H1 (cell line): ENCODE measurements at regions not wholly inside any gene's neighbourhood (a gene's known extent, or its start where the extent isn't known, plus 50 kb on each side); places are given as distances from the start of the nearest gene placed in this dataset.

Experiments
- CTCF ChIA-PET: fragments of 300-600 bp; sonication (Branson Sonifier 250); formaldehyde crosslinking; loops from one replicate; lab custom pipeline; 2021; ENCODE audit not compliant: partially characterized antibody; lab: Charles Lee
- POLR2A ChIA-PET: fragments of 300-600 bp; sonication (Branson Sonifier 250); formaldehyde crosslinking; loops from one replicate; lab custom pipeline; 2021; ENCODE audit warnings: inconsistent platforms; ENCODE audit not compliant: partially characterized antibody; lab: Charles Lee
- DNase-seq, 2 experiments: peaks; one replicate each; pipeline versions ENCODE4 v3.0.0 to v3.0.0-alpha.2; 2010 to 2022; ENCODE audit warnings: low spot score in 2 of 2, low read depth in 1 of 2, mixed read lengths in 1 of 2
- FAIRE-seq: peaks from 2 replicates; lab custom pipeline; 2011; peaks lifted over from hg19 to GRCh38; lab: Jason Lieb, UNC
- H2AFZ ChIP-seq: 2 replicates; pipeline ENCODE4 v1.8.1; 2012; ENCODE audit warnings: low read length, inconsistent platforms
- H2AK5ac ChIP-seq: 2 replicates; pipeline ENCODE4 v1.6.1; 2013; ENCODE audit warnings: low read depth, low read length
- H2BK120ac ChIP-seq: replicated peaks from 2 replicates; pipeline ENCODE3; 2013; ENCODE audit warnings: low read depth, low read length, inconsistent platforms
- H2BK12ac ChIP-seq: 2 replicates; pipeline ENCODE4 v1.6.1; 2013; ENCODE audit warnings: low read depth, low read length
- H2BK15ac ChIP-seq: 2 replicates; pipeline ENCODE4 v1.6.1; 2013; ENCODE audit warnings: low read length
- H2BK20ac ChIP-seq: 2 replicates; pipeline ENCODE4 v1.6.1; 2013; ENCODE audit warnings: low read length
- H2BK5ac ChIP-seq: 2 replicates; pipeline ENCODE4 v1.6.1; 2013; ENCODE audit warnings: low read depth, low read length
- H3K14ac ChIP-seq: 2 replicates; pipeline ENCODE4 v1.6.1; 2013; ENCODE audit warnings: inconsistent platforms; ENCODE audit not compliant: insufficient read length
- H3K18ac ChIP-seq: 2 replicates; pipeline ENCODE4 v1.6.1; 2013; ENCODE audit warnings: low read length; ENCODE audit errors: extremely low read depth
- H3K23ac ChIP-seq: 2 replicates; pipeline ENCODE4 v1.6.1; 2013; ENCODE audit warnings: inconsistent platforms; ENCODE audit not compliant: insufficient read length
- H3K23me2 ChIP-seq: 2 replicates; pipeline ENCODE4 v1.6.1; 2013; ENCODE audit warnings: low read depth, low read length
- H3K27ac ChIP-seq: 2 replicates; pipeline ENCODE4 v1.6.1; 2011; ENCODE audit warnings: low read depth, low read length, inconsistent platforms
- H3K27me3 ChIP-seq, 4 experiments: replicated peaks in 1 of 4; 1 replicate in 1 of 4; 2 replicates in 3 of 4; pipeline versions ENCODE4 v1.6.1 to v1.8.1; 2011 to 2013; ENCODE audit warnings: low read length in 3 of 4, mild to moderate bottlenecking in 3 of 4, inconsistent platforms in 2 of 4, mixed read lengths in 2 of 4, moderate library complexity in 1 of 4; ENCODE audit not compliant: control insufficient read depth in 3 of 4, insufficient read depth in 3 of 4; ENCODE audit errors: extremely low read depth in 1 of 4
- H3K36me3 ChIP-seq, 4 experiments: 2 replicates each; pipeline versions ENCODE4 v1.6.1 to v1.8.1; 2011 to 2013; ENCODE audit warnings: mild to moderate bottlenecking in 4 of 4, low read length in 3 of 4, moderate library complexity in 2 of 4, control low read depth in 1 of 4, inconsistent platforms in 1 of 4; ENCODE audit not compliant: insufficient read depth in 4 of 4, control insufficient read depth in 2 of 4
- H3K4ac ChIP-seq: replicated peaks from 2 replicates; pipeline ENCODE3; 2013; ENCODE audit warnings: low read length, low read depth, mixed read lengths, inconsistent platforms; ENCODE audit not compliant: insufficient read length
- H3K4me1 ChIP-seq, 4 experiments: replicated peaks in 1 of 4; 1 replicate in 1 of 4; 2 replicates in 3 of 4; pipeline versions ENCODE4 v1.6.1 to v1.8.1; 2011 to 2013; ENCODE audit warnings: low read length in 3 of 4, inconsistent platforms in 2 of 4, mixed read lengths in 1 of 4; ENCODE audit not compliant: insufficient read depth in 4 of 4, control insufficient read depth in 3 of 4
- H3K4me2 ChIP-seq, 2 experiments: 2 replicates each; pipeline versions ENCODE4 v1.6.1 to v1.8.1; 2011 to 2013; ENCODE audit warnings: low read depth in 2 of 2, low read length in 2 of 2, control low read depth in 1 of 2, inconsistent platforms in 1 of 2, mild to moderate bottlenecking in 1 of 2; ENCODE audit not compliant: insufficient read depth in 1 of 2
- H3K4me3 ChIP-seq, 4 experiments: fragments of 200-600, 300-600 bp in 1 of 4; sonication (generic), shearing (Covaris generic), sonication (Bioruptor Twin) in 1 of 4; 2 replicates each; pipeline versions ENCODE4 v1.5.1 to v1.8.1; 2011 to 2016; ENCODE audit warnings: low read length in 4 of 4, low read depth in 3 of 4, control low read depth in 2 of 4, inconsistent platforms in 2 of 4, mild to moderate bottlenecking in 2 of 4, mixed read lengths in 1 of 4, moderate library complexity in 1 of 4; ENCODE audit not compliant: insufficient read depth in 2 of 4; ENCODE audit errors: extremely low read depth in 1 of 4
- H3K56ac ChIP-seq: replicated peaks from 2 replicates; pipeline ENCODE3; 2013; ENCODE audit warnings: low read depth, mild to moderate bottlenecking, mixed read lengths, low read length, inconsistent platforms; ENCODE audit not compliant: insufficient read length
- H3K79me1 ChIP-seq: 2 replicates; pipeline ENCODE4 v1.6.1; 2013; ENCODE audit warnings: low read depth, low read length, control low read depth
- H3K79me2 ChIP-seq, 2 experiments: 2 replicates each; pipeline versions ENCODE4 v1.6.1 to v1.8.1; 2012 to 2013; ENCODE audit warnings: low read length in 2 of 2, mild to moderate bottlenecking in 2 of 2, inconsistent platforms in 1 of 2; ENCODE audit not compliant: insufficient read depth in 2 of 2, control insufficient read depth in 1 of 2
- H3K9ac ChIP-seq, 4 experiments: replicated peaks in 1 of 4; 1 replicate in 1 of 4; 2 replicates in 3 of 4; pipeline versions ENCODE4 v1.6.1 to v1.8.1; 2011 to 2013; ENCODE audit warnings: low read depth in 3 of 4, low read length in 3 of 4, control low read depth in 2 of 4, mild to moderate bottlenecking in 2 of 4, moderate library complexity in 2 of 4, inconsistent platforms in 1 of 4; ENCODE audit errors: extremely low read depth in 1 of 4
- H3K9me3 ChIP-seq, 2 experiments: 2 replicates each; pipeline versions ENCODE4 v1.6.1 to v1.8.1; 2012 to 2013; ENCODE audit warnings: mild to moderate bottlenecking in 2 of 2, moderate library complexity in 2 of 2, control low read depth in 1 of 2, inconsistent platforms in 1 of 2, low read depth in 1 of 2, low read length in 1 of 2, mixed read lengths in 1 of 2; ENCODE audit not compliant: insufficient read depth in 2 of 2
- H4K20me1 ChIP-seq, 2 experiments: replicated peaks in 1 of 2; 2 replicates each; pipeline versions ENCODE3 to v1.8.1; 2011 to 2013; ENCODE audit warnings: inconsistent platforms in 2 of 2, low read length in 2 of 2, mild to moderate bottlenecking in 1 of 2; ENCODE audit not compliant: insufficient read depth in 2 of 2, control insufficient read depth in 1 of 2
- H4K5ac ChIP-seq: 2 replicates; pipeline ENCODE4 v1.6.1; 2013; ENCODE audit warnings: low read length, low read depth, mixed read lengths, inconsistent platforms; ENCODE audit not compliant: insufficient read length
- H4K8ac ChIP-seq: 2 replicates; pipeline ENCODE4 v1.8.0; 2013; ENCODE audit warnings: mild to moderate bottlenecking, moderate library complexity, low read length, inconsistent platforms; ENCODE audit not compliant: insufficient read depth; ENCODE audit errors: extremely low read depth
- H4K91ac ChIP-seq: replicated peaks from 2 replicates; pipeline ENCODE3; 2013; ENCODE audit warnings: low read length, mixed read lengths, inconsistent platforms; ENCODE audit not compliant: insufficient read length
- BACH1 ChIP-seq: IDR thresholded peaks from 2 replicates; pipeline ENCODE4 v1.6.1; 2012; ENCODE audit warnings: low read length, improper control_type of control experiment
- CBX8 ChIP-seq: fragments of 300-800, 300-1000 bp; sonication (generic); IDR thresholded peaks from 2 replicates; pipeline ENCODE4 v1.7.1; 2016; ENCODE audit warnings: low read depth, low read length, borderline replicate concordance
- EGR1 ChIP-seq: IDR thresholded peaks from 2 replicates; pipeline ENCODE4 v1.6.1; 2011; ENCODE audit warnings: low read depth, low read length, borderline replicate concordance
- GTF2F1 ChIP-seq: IDR thresholded peaks from 2 replicates; pipeline ENCODE4 v1.6.1; 2012; ENCODE audit warnings: low read depth, low read length, improper control_type of control experiment, borderline replicate concordance
- HDAC6 ChIP-seq: IDR thresholded peaks from one replicate; pipeline ENCODE4 v1.7.1; 2012; ENCODE audit warnings: low read depth, mild to moderate bottlenecking, inconsistent platforms, low read length, moderate library complexity
- KDM1A ChIP-seq: fragments of 200-600, 300-600 bp; sonication (generic); IDR thresholded peaks from 2 replicates; pipeline ENCODE4 v1.7.1; 2016; ENCODE audit warnings: mild to moderate bottlenecking, low read length, borderline replicate concordance
- POLR2AphosphoS5 ChIP-seq: IDR thresholded peaks from 2 replicates; pipeline ENCODE4 v1.6.1; 2011; ENCODE audit warnings: low read depth, low read length
- SUZ12 ChIP-seq: fragments of 200-600 bp; sonication (generic); IDR thresholded peaks from 2 replicates; pipeline ENCODE4 v1.6.1; 2012; ENCODE audit warnings: mild to moderate bottlenecking, inconsistent platforms, low read length, moderate library complexity, mixed read lengths
- TBP ChIP-seq: IDR thresholded peaks from 2 replicates; pipeline ENCODE4 v1.6.1; 2011; ENCODE audit warnings: low read depth, low read length, improper control_type of control experiment
- TCF12 ChIP-seq: IDR thresholded peaks from 2 replicates; pipeline ENCODE4 v1.6.1; 2011; ENCODE audit warnings: low read depth, mild to moderate bottlenecking, low read length
- TEAD4 ChIP-seq: IDR thresholded peaks from 2 replicates; pipeline ENCODE4 v1.6.1; 2012; ENCODE audit warnings: low read depth, low read length, inconsistent platforms, mixed read lengths
- WGBS, 2 experiments: shearing (Covaris generic) in 1 of 2; methylation state at CpG; one replicate each; pipeline versions ENCODE4 v1.1.6 to v1.1.7; 2013 to 2015; ENCODE audit warnings: low lambda C conversion rate in 2 of 2, mixed read lengths in 2 of 2, inconsistent platforms in 1 of 2, low coverage in 1 of 2, missing lambda C conversion rate in 1 of 2; ENCODE audit not compliant: insufficient replicate concordance in 2 of 2, insufficient coverage in 1 of 2, insufficient read length in 1 of 2; ENCODE audit errors: extremely low coverage in 1 of 2, missing lambda C conversion rate in 1 of 2; 5-methylcytosine and 5-hydroxymethylcytosine counted together
- TF ChIP-seq, protein P1 (sequence below): IDR thresholded peaks from 2 replicates; pipeline ENCODE4 v1.6.1; 2011; ENCODE audit warnings: low read depth, mild to moderate bottlenecking, low read length; ENCODE audit not compliant: insufficient read depth
- TF ChIP-seq, protein P2 (sequence below): IDR thresholded peaks from 2 replicates; pipeline ENCODE4 v1.6.1; 2011; ENCODE audit warnings: low read length, improper control_type of control experiment

DNA sequence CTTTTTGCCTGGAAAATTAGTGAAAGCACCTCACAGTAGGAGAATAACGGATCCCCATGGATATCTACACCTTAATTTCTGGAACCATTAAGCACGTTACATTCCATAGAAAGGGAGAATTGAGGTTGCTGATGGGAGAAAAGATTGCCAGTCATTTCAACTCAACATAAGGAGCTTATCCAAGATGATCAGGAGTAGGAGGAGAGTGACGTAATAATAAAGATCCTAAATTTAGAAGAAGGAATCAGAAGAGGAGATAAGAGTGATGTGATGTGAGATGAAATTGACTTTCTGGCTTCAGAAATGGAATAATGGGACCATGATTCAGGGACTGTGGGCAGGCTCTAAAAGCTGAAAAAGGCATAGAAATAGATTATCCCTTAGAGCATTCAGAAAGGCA, 1017.8 kb upstream of the CHAC2 start:
- no peak overlapping the region for H3K9ac ChIP-seq

More for the DNA sequence above, 1017.8 kb upstream of the CHAC2 start:
- no peaks in the 10 kb centered on the region for H3K79me1 ChIP-seq
- no peak overlapping the region for H3K4me3 ChIP-seq
- no peak overlapping the region for H2AK5ac ChIP-seq
- H2BK20ac ChIP-seq: no peak overlapping the region
- H3K27ac ChIP-seq: no peak overlapping the region
- no peaks in the 10 kb centered on the region for H3K4me1 ChIP-seq
- no peak overlapping the region for H4K5ac ChIP-seq
- H3K4ac ChIP-seq: no peak overlapping the region
- no peak overlapping the region for H3K14ac ChIP-seq
- no peak overlapping the region for H4K91ac ChIP-seq
- H3K9me3 ChIP-seq: peaks cover 8 to 14% of the 10 kb centered on the region in 2 experiments
- FAIRE-seq: no peak
- WGBS, 2 experiments: 94% methylated on average over 3 of the region's 3 CpGs; no CpG with 5 or more reads in 1 of the 2 experiments
- no peak overlapping the region for H2BK120ac ChIP-seq
- H2AFZ ChIP-seq: no peak overlapping the region
- H2BK12ac ChIP-seq: no peak overlapping the region
- H3K18ac ChIP-seq: no peak overlapping the region
- no peaks in the 10 kb centered on the region for H4K20me1 ChIP-seq
- no peaks in the 10 kb centered on the region for H3K27me3 ChIP-seq
- DNase-seq: no peak
- no peak overlapping the region for H2BK5ac ChIP-seq
- POLR2A ChIA-PET: no interaction called here
- no peak overlapping the region for H3K23ac ChIP-seq
- H4K8ac ChIP-seq: no peak overlapping the region
- no peaks in the 10 kb centered on the region for H3K36me3 ChIP-seq
- no peak overlapping the region for H3K4me2 ChIP-seq
- no peaks in the 10 kb centered on the region for H3K23me2 ChIP-seq
- no peak overlapping the region for H3K56ac ChIP-seq
- TF ChIP-seq TBP (no peak), SUZ12 (no peak), CBX8 (no peak), BACH1 (no peak), POLR2AphosphoS5 (no peak), TEAD4 (no peak), HDAC6 (no peak), KDM1A (no peak), EGR1 (no peak), TCF12 (no peak), GTF2F1 (no peak)
- TF ChIP-seq, protein P1, sequence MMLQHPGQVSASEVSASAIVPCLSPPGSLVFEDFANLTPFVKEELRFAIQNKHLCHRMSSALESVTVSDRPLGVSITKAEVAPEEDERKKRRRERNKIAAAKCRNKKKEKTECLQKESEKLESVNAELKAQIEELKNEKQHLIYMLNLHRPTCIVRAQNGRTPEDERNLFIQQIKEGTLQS: no peak
- TF ChIP-seq, protein P2, sequence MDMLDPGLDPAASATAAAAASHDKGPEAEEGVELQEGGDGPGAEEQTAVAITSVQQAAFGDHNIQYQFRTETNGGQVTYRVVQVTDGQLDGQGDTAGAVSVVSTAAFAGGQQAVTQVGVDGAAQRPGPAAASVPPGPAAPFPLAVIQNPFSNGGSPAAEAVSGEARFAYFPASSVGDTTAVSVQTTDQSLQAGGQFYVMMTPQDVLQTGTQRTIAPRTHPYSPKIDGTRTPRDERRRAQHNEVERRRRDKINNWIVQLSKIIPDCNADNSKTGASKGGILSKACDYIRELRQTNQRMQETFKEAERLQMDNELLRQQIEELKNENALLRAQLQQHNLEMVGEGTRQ: no peak
- TF ChIP-seq, all 59 proteins: peak for 0
- CTCF ChIA-PET: interaction anchor here (1.2 kb wide), 1 partner anchor 11 kb away, joined by 4 read pairs; no protein-coding TSS in a partner anchor
- Histone ChIP-seq H2BK15ac (no peak overlapping the region), H3K79me2 (no peaks in the 10 kb centered on the region)
